HCT116 (cell line): ENCODE measurements at regions not wholly inside any gene's neighbourhood (a gene's known extent, or its start where the extent isn't known, plus 50 kb on each side); places are given as distances from the start of the nearest gene placed in this dataset.

Source experiments
- ATAC-seq: fragments of 200-7000 bp; cut with Tn5 transposase; 2 replicates; pipeline ENCODE4 v1.9.1; 2020; ENCODE audit warnings: mild to moderate bottlenecking, moderate library complexity
- BruUV-seq: library from RNA; stranded (reverse); fragments of 400-500 nt; replicated peaks from 2 replicates; lab custom pipeline; 2021; lab: Mats Ljungman, UMichigan
- CTCF ChIA-PET: fragments of 300-600 bp; sonication (Branson Sonifier 250); formaldehyde crosslinking; loops from one replicate; lab custom pipeline; 2021; ENCODE audit warnings: antibody characterized with exemption; lab: Charles Lee
- POLR2A ChIA-PET: fragments of 300-600, 350-600 bp; sonication (Branson Sonifier 250); formaldehyde crosslinking; loops from one replicate; lab custom pipeline; 2021; ENCODE audit warnings: antibody characterized with exemption; lab: Charles Lee
- RAD21 ChIA-PET, 2 experiments: fragments of 300-600 bp; sonication (Branson Sonifier 250); formaldehyde crosslinking; loops; one replicate each; lab custom pipeline; 2023; ENCODE audit warnings: low total read pairs in 2 of 2; ENCODE audit not compliant: uncharacterized antibody in 2 of 2, unreplicated experiment in 2 of 2, low non-redundant PET in 1 of 2; lab: Charles Lee
- DNase-seq: peaks from one replicate; pipeline ENCODE4 v3.0.0-alpha.2; 2010; ENCODE audit warnings: low read depth, low spot score
- H2AFZ ChIP-seq: fragments of 200-600 bp; shearing (Covaris generic), sonication (generic); 2 replicates; pipeline ENCODE4 v1.6.1; 2017; ENCODE audit warnings: low read depth, mixed run types, mixed read lengths, antibody characterized with exemption, low read length; ENCODE audit not compliant: poor library complexity, severe bottlenecking
- H3K27ac ChIP-seq: 2 replicates; pipeline ENCODE4 v1.5.1; 2012; ENCODE audit warnings: low read depth, low read length
- H3K27me3 ChIP-seq: fragments of 200-600 bp; sonication (generic); 2 replicates; pipeline ENCODE4 v1.6.1; 2016; ENCODE audit warnings: mixed run types, low read length, mixed read lengths; ENCODE audit not compliant: insufficient read depth
- H3K36me3 ChIP-seq, 2 experiments: fragments of 200-500 bp in 1 of 2; fragments of 200-600 bp in 1 of 2; sonication (Bioruptor generic) in 1 of 2; sonication (generic) in 1 of 2; 2 replicates each; pipeline versions ENCODE4 v1.5.1 to v1.6.1; 2014 to 2016; ENCODE audit warnings: low read length in 2 of 2, inconsistent platforms in 1 of 2, mixed read lengths in 1 of 2, mixed run types in 1 of 2; ENCODE audit not compliant: insufficient read depth in 2 of 2, control insufficient read depth in 1 of 2
- H3K4me1 ChIP-seq, 2 experiments: fragments of 200-600 bp in 1 of 2; sonication (generic) in 1 of 2; 2 replicates each; pipeline versions ENCODE4 v1.5.1 to v1.6.1; 2012 to 2017; ENCODE audit warnings: low read length in 2 of 2, inconsistent platforms in 1 of 2, mild to moderate bottlenecking in 1 of 2, mixed read lengths in 1 of 2, mixed run types in 1 of 2, moderate library complexity in 1 of 2; ENCODE audit not compliant: insufficient read depth in 2 of 2, control insufficient read depth in 1 of 2
- H3K4me2 ChIP-seq: fragments of 200-600 bp; sonication (generic); 2 replicates; pipeline ENCODE4 v1.6.1; 2017; ENCODE audit warnings: mixed run types, low read length, mixed read lengths
- H3K4me3 ChIP-seq, 2 experiments: fragments of 200-600 bp in 1 of 2; sonication (generic) in 1 of 2; replicated peaks in 1 of 2; 2 replicates each; pipeline ENCODE4 v1.5.1; 2011 to 2016; ENCODE audit warnings: low read length in 2 of 2, control low read depth in 1 of 2, low read depth in 1 of 2, mild to moderate bottlenecking in 1 of 2, mixed read lengths in 1 of 2, mixed run types in 1 of 2
- H3K79me2 ChIP-seq: fragments of 200-600 bp; sonication (generic); 2 replicates; pipeline ENCODE4 v1.6.1; 2017; ENCODE audit warnings: mild to moderate bottlenecking, mixed run types, low read length, moderate library complexity, mixed read lengths; ENCODE audit not compliant: insufficient read depth
- H3K9ac ChIP-seq: fragments of 200-600 bp; sonication (generic); 2 replicates; pipeline ENCODE4 v1.6.1; 2016; ENCODE audit warnings: low read length, mixed read lengths
- H3K9me2 ChIP-seq: fragments of 200-600 bp; sonication (generic), shearing (Covaris generic); 2 replicates; pipeline ENCODE4 v1.6.1; 2017; ENCODE audit warnings: mixed run types, mild to moderate bottlenecking, moderate library complexity; ENCODE audit not compliant: insufficient read depth
- H3K9me3 ChIP-seq, 2 experiments: fragments of 200-500 bp in 1 of 2; fragments of 200-600 bp in 1 of 2; sonication (Bioruptor generic) in 1 of 2; sonication (generic) in 1 of 2; 2 replicates each; pipeline ENCODE4 v1.6.1; 2014 to 2017; ENCODE audit warnings: low read length in 2 of 2, mixed read lengths in 2 of 2, inconsistent platforms in 1 of 2, low read depth in 1 of 2, mild to moderate bottlenecking in 1 of 2, mixed run types in 1 of 2, moderate library complexity in 1 of 2; ENCODE audit not compliant: control insufficient read depth in 1 of 2, insufficient read depth in 1 of 2
- H4K20me1 ChIP-seq: fragments of 200-600 bp; sonication (generic), shearing (Covaris generic); 2 replicates; pipeline ENCODE4 v1.6.1; 2017; ENCODE audit warnings: mixed run types, mild to moderate bottlenecking, moderate library complexity; ENCODE audit not compliant: insufficient read depth
- CBX3 ChIP-seq: IDR thresholded peaks from 2 replicates; pipeline ENCODE4 v1.6.1; 2012; ENCODE audit warnings: low read depth
- EGR1 ChIP-seq: IDR thresholded peaks from 2 replicates; pipeline ENCODE4 v1.6.1; 2012; ENCODE audit warnings: low read depth
- EZH2 ChIP-seq: fragments of 200-600 bp; sonication (generic); IDR thresholded peaks from 2 replicates; pipeline ENCODE4 v1.6.1; 2017; ENCODE audit warnings: antibody characterized with exemption, mixed run types
- EZH2phosphoT487 ChIP-seq: fragments of 200-600 bp; IDR thresholded peaks from 2 replicates; pipeline ENCODE4 v1.6.1; 2018; ENCODE audit warnings: antibody characterized with exemption, borderline replicate concordance
- JUND ChIP-seq: IDR thresholded peaks from 2 replicates; pipeline ENCODE4 v1.6.1; 2012
- POLR2A ChIP-seq: IDR thresholded peaks from 2 replicates; pipeline ENCODE4 v1.7.0; 2011; ENCODE audit warnings: borderline replicate concordance; ENCODE audit not compliant: insufficient read depth, insufficient read length; ENCODE audit errors: extremely low read depth
- RAD21 ChIP-seq: IDR thresholded peaks from 2 replicates; pipeline ENCODE4 v1.6.1; 2012; ENCODE audit warnings: low read depth, mild to moderate bottlenecking
- SP1 ChIP-seq: IDR thresholded peaks from 2 replicates; pipeline ENCODE4 v1.6.1; 2012; ENCODE audit warnings: low read depth
- SRF ChIP-seq: IDR thresholded peaks from 2 replicates; pipeline ENCODE4 v1.6.1; 2012; ENCODE audit warnings: low read depth
- YY1 ChIP-seq: IDR thresholded peaks from 2 replicates; pipeline ENCODE4 v1.6.1; 2011; ENCODE audit warnings: low read length, low read depth, moderate library complexity, mild to moderate bottlenecking; ENCODE audit not compliant: insufficient replicate concordance; ENCODE audit errors: extremely low read depth
- ZFX ChIP-seq: fragments of 450-650 bp; IDR thresholded peaks from 2 replicates; pipeline ENCODE4 v1.6.1; 2017
- ZNF274 ChIP-seq: fragments of 200-500 bp; sonication (Bioruptor generic); IDR thresholded peaks from 2 replicates; pipeline ENCODE4 v1.6.1; 2014; ENCODE audit warnings: mild to moderate bottlenecking, low read depth, low read length, inconsistent platforms
- intact Hi-C: fragments of 100-400 bp; cut with micrococcal nuclease; formaldehyde crosslinking; loops from 2 replicates; pipeline ENCODE4 v1.10.0; 2022
- TF ChIP-seq, protein P1 (sequence below): IDR thresholded peaks from 2 replicates; pipeline ENCODE4 v1.6.1; 2012
- TF ChIP-seq, protein P2 (sequence below), 3 experiments: fragments of 200-600 bp in 1 of 3; sonication (generic) in 1 of 3; IDR thresholded peaks in 2 of 3; conservative IDR thresholded peaks in 1 of 3; 2 replicates each; pipeline ENCODE4 v1.5.1; 2012 to 2017; ENCODE audit warnings: low read depth in 2 of 3, low read length in 2 of 3, antibody characterized with exemption in 1 of 3, borderline replicate concordance in 1 of 3, control low read depth in 1 of 3, mild to moderate bottlenecking in 1 of 3, mixed read lengths in 1 of 3, mixed run types in 1 of 3, moderate library complexity in 1 of 3; ENCODE audit not compliant: insufficient read depth in 1 of 3
- TF ChIP-seq, protein P3 (sequence below): IDR thresholded peaks from 2 replicates; pipeline ENCODE4 v1.6.1; 2012
- TF ChIP-seq, protein P4 (sequence below): IDR thresholded peaks from 2 replicates; pipeline ENCODE4 v1.6.1; 2012; ENCODE audit warnings: low read depth

DNA sequence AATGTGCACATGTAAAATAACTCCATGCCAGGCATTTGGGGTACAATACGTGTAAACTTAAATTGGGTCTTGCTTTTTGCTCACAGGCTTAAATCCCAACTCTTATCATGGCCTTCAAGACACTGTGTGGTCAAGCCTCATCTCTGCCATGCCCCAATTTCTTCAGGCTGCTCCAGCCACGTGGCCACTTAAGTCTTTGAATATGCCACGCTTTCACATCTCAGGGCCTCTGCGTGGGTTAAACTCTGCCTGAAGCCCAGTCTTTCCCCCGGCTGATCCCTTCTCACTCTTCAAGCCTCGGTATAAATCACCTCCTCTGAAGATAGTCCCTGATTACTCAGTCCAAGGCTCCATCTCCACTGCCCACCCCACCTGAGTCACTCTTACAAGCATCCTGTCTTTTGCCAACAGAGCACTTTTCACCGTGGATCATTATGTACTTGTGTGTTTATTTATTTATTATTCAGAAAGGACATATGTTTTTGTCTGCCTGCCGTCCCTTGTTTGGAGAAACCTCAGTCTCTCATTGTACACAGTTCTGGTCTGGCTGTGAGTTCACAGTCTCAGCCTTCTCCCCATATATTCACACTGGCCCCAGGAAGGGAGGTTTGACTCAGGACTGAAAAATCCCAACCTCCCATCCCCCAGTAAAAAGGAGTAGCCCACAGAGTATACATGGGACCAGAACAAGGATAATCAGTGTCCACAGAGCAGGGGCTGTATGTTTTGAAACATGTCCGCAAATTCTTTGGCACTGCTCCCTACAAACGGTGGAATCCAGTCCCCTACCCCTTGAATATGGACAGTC lies 344.7 kb downstream of the MN1 start (continued):
- TF ChIP-seq RAD21 (no peak), EGR1 (no peak), CBX3 (no peak), SRF (no peak), EZH2phosphoT487 (no peak), ZNF274 (no peak), POLR2A (no peak), EZH2 (no peak), ZFX (no peak)
- TF ChIP-seq, protein P1, sequence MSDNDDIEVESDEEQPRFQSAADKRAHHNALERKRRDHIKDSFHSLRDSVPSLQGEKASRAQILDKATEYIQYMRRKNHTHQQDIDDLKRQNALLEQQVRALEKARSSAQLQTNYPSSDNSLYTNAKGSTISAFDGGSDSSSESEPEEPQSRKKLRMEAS: no peak

DNA sequence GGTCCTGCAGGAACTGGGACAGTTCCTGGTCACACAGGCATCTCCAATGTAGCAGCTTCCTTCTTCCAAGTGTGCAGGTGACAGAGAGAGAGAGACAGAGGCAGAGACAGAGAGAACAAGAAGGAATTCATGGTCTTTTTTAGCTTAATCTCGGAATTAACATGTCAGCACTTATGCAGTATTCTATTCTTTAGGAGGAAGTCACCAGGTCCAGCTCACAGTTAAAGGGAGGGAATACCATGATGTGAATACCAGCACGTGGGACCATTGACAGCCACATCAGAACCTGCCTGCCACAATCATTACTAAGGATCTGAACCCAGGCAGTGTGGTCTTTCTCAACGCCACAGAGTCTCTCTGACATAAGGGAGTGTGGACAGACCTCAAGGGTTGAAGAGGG lies 341.6 kb downstream of the MN1 start:
- Histone ChIP-seq H3K9me3 (no peaks in the 10 kb centered on the region), H3K9me2 (no peaks in the 10 kb centered on the region), H3K27me3 (peaks cover 40% of the 10 kb centered on the region), H3K79me2 (no peaks in the 10 kb centered on the region), H3K4me1 (peaks cover 0 to 28% of the 10 kb centered on the region in 2 experiments; a peak in 2 of 4 replicates), H3K4me3 (no peak overlapping the region), H4K20me1 (no peaks in the 10 kb centered on the region), H3K9ac (no peak overlapping the region), H3K36me3 (no peaks in the 10 kb centered on the region), H3K27ac (no peak overlapping the region), H3K4me2 (no peak overlapping the region), H2AFZ (no peak overlapping the region)
- no TSS peak for BruUV-seq
- DNase-seq: no peak
- intact Hi-C loops: no loop called here
- POLR2A ChIA-PET: no interaction called here
- ATAC-seq: no peak
- CTCF ChIA-PET: no interaction called here
- RAD21 ChIA-PET: no interaction called here
- no peak for TF ChIP-seq JUND
- no peak for TF ChIP-seq EZH2phosphoT487
- TF ChIP-seq SP1: no peak
- TF ChIP-seq YY1: no peak
- TF ChIP-seq, protein P1: no peak
- no peak for TF ChIP-seq CBX3
- TF ChIP-seq, protein P2, sequence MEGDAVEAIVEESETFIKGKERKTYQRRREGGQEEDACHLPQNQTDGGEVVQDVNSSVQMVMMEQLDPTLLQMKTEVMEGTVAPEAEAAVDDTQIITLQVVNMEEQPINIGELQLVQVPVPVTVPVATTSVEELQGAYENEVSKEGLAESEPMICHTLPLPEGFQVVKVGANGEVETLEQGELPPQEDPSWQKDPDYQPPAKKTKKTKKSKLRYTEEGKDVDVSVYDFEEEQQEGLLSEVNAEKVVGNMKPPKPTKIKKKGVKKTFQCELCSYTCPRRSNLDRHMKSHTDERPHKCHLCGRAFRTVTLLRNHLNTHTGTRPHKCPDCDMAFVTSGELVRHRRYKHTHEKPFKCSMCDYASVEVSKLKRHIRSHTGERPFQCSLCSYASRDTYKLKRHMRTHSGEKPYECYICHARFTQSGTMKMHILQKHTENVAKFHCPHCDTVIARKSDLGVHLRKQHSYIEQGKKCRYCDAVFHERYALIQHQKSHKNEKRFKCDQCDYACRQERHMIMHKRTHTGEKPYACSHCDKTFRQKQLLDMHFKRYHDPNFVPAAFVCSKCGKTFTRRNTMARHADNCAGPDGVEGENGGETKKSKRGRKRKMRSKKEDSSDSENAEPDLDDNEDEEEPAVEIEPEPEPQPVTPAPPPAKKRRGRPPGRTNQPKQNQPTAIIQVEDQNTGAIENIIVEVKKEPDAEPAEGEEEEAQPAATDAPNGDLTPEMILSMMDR (IDR thresholded peaks at IDR 0.05 in 2 of 3, conservative IDR thresholded peaks at IDR 0.05 in 1 of 3; ENCODE audit: borderline replicate concordance in 1 of 3, insufficient read depth in 1 of 3, low read depth in 2 of 3, low read length in 2 of 3): no peak
- TF ChIP-seq SRF: no peak
- TF ChIP-seq, protein P3, sequence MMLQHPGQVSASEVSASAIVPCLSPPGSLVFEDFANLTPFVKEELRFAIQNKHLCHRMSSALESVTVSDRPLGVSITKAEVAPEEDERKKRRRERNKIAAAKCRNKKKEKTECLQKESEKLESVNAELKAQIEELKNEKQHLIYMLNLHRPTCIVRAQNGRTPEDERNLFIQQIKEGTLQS: no peak
- TF ChIP-seq, protein P4, sequence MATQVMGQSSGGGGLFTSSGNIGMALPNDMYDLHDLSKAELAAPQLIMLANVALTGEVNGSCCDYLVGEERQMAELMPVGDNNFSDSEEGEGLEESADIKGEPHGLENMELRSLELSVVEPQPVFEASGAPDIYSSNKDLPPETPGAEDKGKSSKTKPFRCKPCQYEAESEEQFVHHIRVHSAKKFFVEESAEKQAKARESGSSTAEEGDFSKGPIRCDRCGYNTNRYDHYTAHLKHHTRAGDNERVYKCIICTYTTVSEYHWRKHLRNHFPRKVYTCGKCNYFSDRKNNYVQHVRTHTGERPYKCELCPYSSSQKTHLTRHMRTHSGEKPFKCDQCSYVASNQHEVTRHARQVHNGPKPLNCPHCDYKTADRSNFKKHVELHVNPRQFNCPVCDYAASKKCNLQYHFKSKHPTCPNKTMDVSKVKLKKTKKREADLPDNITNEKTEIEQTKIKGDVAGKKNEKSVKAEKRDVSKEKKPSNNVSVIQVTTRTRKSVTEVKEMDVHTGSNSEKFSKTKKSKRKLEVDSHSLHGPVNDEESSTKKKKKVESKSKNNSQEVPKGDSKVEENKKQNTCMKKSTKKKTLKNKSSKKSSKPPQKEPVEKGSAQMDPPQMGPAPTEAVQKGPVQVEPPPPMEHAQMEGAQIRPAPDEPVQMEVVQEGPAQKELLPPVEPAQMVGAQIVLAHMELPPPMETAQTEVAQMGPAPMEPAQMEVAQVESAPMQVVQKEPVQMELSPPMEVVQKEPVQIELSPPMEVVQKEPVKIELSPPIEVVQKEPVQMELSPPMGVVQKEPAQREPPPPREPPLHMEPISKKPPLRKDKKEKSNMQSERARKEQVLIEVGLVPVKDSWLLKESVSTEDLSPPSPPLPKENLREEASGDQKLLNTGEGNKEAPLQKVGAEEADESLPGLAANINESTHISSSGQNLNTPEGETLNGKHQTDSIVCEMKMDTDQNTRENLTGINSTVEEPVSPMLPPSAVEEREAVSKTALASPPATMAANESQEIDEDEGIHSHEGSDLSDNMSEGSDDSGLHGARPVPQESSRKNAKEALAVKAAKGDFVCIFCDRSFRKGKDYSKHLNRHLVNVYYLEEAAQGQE: no peak
- no peak for TF ChIP-seq POLR2A
- no peak for TF ChIP-seq ZFX
